Transverse colon (tissue), 4 donors: ENCODE measurements at regions not wholly inside any gene's neighbourhood (a gene's known extent, or its start where the extent isn't known, plus 50 kb on each side); places are given as distances from the start of the nearest gene placed in this dataset.
"Not testable (repeated sequence)": the region's sequence is repeated elsewhere in the genome, so short reads cannot be mapped to it uniquely, and the experiment has no call there.

ENCODE experiments used
- DNase-seq: peaks from one replicate; pipeline ENCODE4 v3.0.0-alpha.2; 2019
- H3K27ac ChIP-seq, 4 donors: fragments of 200-600 bp; sonication (generic); 2 replicates each; pipeline ENCODE4 v1.5.1; 2016 to 2018; ENCODE audit warnings: inconsistent platforms in 4 of 4
- H3K27me3 ChIP-seq: fragments of 200-600 bp; sonication (generic); 2 replicates; pipeline ENCODE4 v1.5.1; 2017; ENCODE audit warnings: inconsistent platforms
- H3K36me3 ChIP-seq, 4 donors: fragments of 200-600 bp; sonication (generic); 2 replicates each; pipeline ENCODE4 v1.5.1; 2017 to 2019; ENCODE audit warnings: inconsistent platforms in 4 of 4
- H3K4me1 ChIP-seq, 4 donors: fragments of 200-600 bp; sonication (generic); 2 replicates each; pipeline ENCODE4 v1.5.1; 2017 to 2020; ENCODE audit warnings: inconsistent platforms in 4 of 4
- H3K4me3 ChIP-seq, 4 donors: fragments of 200-600 bp; sonication (generic); 1 replicate in 1 of 4; 2 replicates in 3 of 4; pipeline versions ENCODE4 v1.5.1 to v1.6.1; 2017 to 2019; ENCODE audit warnings: inconsistent platforms in 4 of 4
- H3K9me3 ChIP-seq, 2 donors: fragments of 200-600 bp; sonication (generic); 2 replicates each; pipeline ENCODE4 v1.5.1; 2017 to 2019; ENCODE audit warnings: inconsistent platforms in 2 of 2
- CTCF ChIP-seq, 5 experiments: fragments of 200-600 bp in 3 of 5; fragments of 450-650 bp in 2 of 5; sonication (generic) in 3 of 5; IDR thresholded peaks; 1 replicate in 2 of 5; 2 replicates in 3 of 5; pipeline ENCODE4 v1.5.1; 2016 to 2017; ENCODE audit warnings: antibody characterized with exemption in 5 of 5, inconsistent platforms in 3 of 5, mild to moderate bottlenecking in 2 of 5, moderate library complexity in 1 of 5
- EP300 ChIP-seq: sonication (generic); formaldehyde crosslinking; IDR thresholded peaks from one replicate; pipeline ENCODE4 v1.6.1; 2017; ENCODE audit warnings: antibody characterized with exemption, low read depth
- POLR2A ChIP-seq: fragments of 450-650 bp; IDR thresholded peaks from one replicate; pipeline ENCODE4 v1.6.1; 2016; ENCODE audit warnings: antibody characterized with exemption, mild to moderate bottlenecking, moderate library complexity
- POLR2AphosphoS5 ChIP-seq, 3 donors: sonication (generic); formaldehyde crosslinking; IDR thresholded peaks; one replicate each; pipeline ENCODE4 v1.6.1; 2016; ENCODE audit warnings: antibody characterized with exemption in 3 of 3
- WGBS, 2 donors: methylation state at CpG; one replicate each; pipeline ENCODE4 v1.1.5; 2018; ENCODE audit warnings: low coverage in 1 of 2; 5-methylcytosine and 5-hydroxymethylcytosine counted together
- in situ Hi-C, 4 donors: fragments of 200-750 bp; cut with MboI; loops; one replicate each; pipeline versions ENCODE4 v1.15.0 to v1.15.1; 2017; ENCODE audit warnings: low sequenced_read_pairs in 3 of 4, low pct_ligation_motif_present in 1 of 4, low pct_unique_long_range_greater_than_20kb in 1 of 4
- intact Hi-C: fragments of 100-400 bp; cut with DNase I; formaldehyde crosslinking; loops from one replicate; pipeline ENCODE4 v1.15.1; 2023; ENCODE audit warnings: low total_unique reads

GRCh38 chr2:17208511-17208910, 309.7 kb downstream of the RAD51AP2 start:
- 38 to 61% methylated on average over 2 of the region's 2 CpGs for WGBS, 2 donors
- H3K36me3 ChIP-seq, result no peaks in the 10 kb centered on the region
- in situ Hi-C loops, result no loop called here
- no peak overlapping the region for H3K27ac ChIP-seq
- intact Hi-C loops, result no loop called here
- no peaks in the 10 kb centered on the region for H3K4me1 ChIP-seq
- H3K9me3 ChIP-seq, result no peaks in the 10 kb centered on the region
- DNase-seq, result no peak
- H3K4me3 ChIP-seq, result no peak overlapping the region
- no peak for TF ChIP-seq CTCF (IDR thresholded peaks at IDR 0.05)
- TF ChIP-seq POLR2AphosphoS5 (IDR thresholded peaks at IDR 0.05), result no peak
- TF ChIP-seq EP300, result no peak
- no peak for TF ChIP-seq POLR2A
- no peaks in the 10 kb centered on the region for H3K27me3 ChIP-seq

- DNase-seq, result no peak
- Histone ChIP-seq H3K4me3 (no peak overlapping the region), H3K36me3 (no peaks in the 10 kb centered on the region), H3K27me3 (no peaks in the 10 kb centered on the region), H3K4me1 (no peaks in the 10 kb centered on the region), H3K27ac (no peak overlapping the region), H3K9me3 (no peaks in the 10 kb centered on the region)
- intact Hi-C loops (no loop called here), in situ Hi-C loops (no loop called here)
- TF ChIP-seq POLR2A, result no peak
- no peak for TF ChIP-seq POLR2AphosphoS5 (IDR thresholded peaks at IDR 0.05)
- TF ChIP-seq CTCF (IDR thresholded peaks at IDR 0.05), result no peak
Observed at GRCh38 chr2:17206771-17207170, 311.5 kb downstream of the RAD51AP2 start.

GRCh38 chr2:17204214-17204613, 314.0 kb downstream of the RAD51AP2 start:
- H3K4me1 ChIP-seq, intact Hi-C loops, H3K9me3 ChIP-seq, H3K4me3 ChIP-seq, H3K27me3 ChIP-seq, DNase-seq, in situ Hi-C loops, H3K27ac ChIP-seq, H3K36me3 ChIP-seq: not testable (repeated sequence)
- 68 to 80% methylated on average over 1 of the region's 1 CpG for WGBS, 2 donors

GRCh38 chr2:17202628-17203027, 315.6 kb downstream of the RAD51AP2 start:
- DNase-seq, H3K9me3 ChIP-seq, H3K27me3 ChIP-seq, H3K4me1 ChIP-seq, H3K36me3 ChIP-seq, H3K4me3 ChIP-seq, in situ Hi-C loops, H3K27ac ChIP-seq, intact Hi-C loops: not testable (repeated sequence)
- 68 to 69% methylated on average over 4 of the region's 4 CpGs for WGBS, 2 donors

GRCh38 chr2:17199741-17200140, 318.5 kb downstream of the RAD51AP2 start:
- no peak overlapping the region for H3K4me3 ChIP-seq
- no peaks in the 10 kb centered on the region for H3K4me1 ChIP-seq
- no peaks in the 10 kb centered on the region for H3K36me3 ChIP-seq
- WGBS, 2 donors, result 68 to 74% methylated on average over 3 of the region's 3 CpGs
- TF ChIP-seq POLR2A (no peak), EP300 (no peak), CTCF (IDR thresholded peaks at IDR 0.05) (no peak), POLR2AphosphoS5 (IDR thresholded peaks at IDR 0.05) (no peak)
- intact Hi-C loops (no loop called here), in situ Hi-C loops (no loop called here)
- H3K9me3 ChIP-seq, result no peaks in the 10 kb centered on the region
- no peak for DNase-seq
- H3K27ac ChIP-seq, result no peak overlapping the region
- H3K27me3 ChIP-seq, result no peaks in the 10 kb centered on the region
